ENCODE measurements at regions not wholly inside any gene's neighbourhood (a gene's known extent, or its start where the extent isn't known, plus 50 kb on each side); places are given as distances from the start of the nearest gene placed in this dataset.
"Not testable (repeated sequence)": the region's sequence is repeated elsewhere in the genome, so short reads cannot be mapped to it uniquely, and the experiment has no call there.

- TF ChIP-seq, protein P1, sequence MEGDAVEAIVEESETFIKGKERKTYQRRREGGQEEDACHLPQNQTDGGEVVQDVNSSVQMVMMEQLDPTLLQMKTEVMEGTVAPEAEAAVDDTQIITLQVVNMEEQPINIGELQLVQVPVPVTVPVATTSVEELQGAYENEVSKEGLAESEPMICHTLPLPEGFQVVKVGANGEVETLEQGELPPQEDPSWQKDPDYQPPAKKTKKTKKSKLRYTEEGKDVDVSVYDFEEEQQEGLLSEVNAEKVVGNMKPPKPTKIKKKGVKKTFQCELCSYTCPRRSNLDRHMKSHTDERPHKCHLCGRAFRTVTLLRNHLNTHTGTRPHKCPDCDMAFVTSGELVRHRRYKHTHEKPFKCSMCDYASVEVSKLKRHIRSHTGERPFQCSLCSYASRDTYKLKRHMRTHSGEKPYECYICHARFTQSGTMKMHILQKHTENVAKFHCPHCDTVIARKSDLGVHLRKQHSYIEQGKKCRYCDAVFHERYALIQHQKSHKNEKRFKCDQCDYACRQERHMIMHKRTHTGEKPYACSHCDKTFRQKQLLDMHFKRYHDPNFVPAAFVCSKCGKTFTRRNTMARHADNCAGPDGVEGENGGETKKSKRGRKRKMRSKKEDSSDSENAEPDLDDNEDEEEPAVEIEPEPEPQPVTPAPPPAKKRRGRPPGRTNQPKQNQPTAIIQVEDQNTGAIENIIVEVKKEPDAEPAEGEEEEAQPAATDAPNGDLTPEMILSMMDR (tag by site-specific recombination; IDR thresholded peaks at IDR 0.05), result not testable (repeated sequence)
- not testable (repeated sequence) for TF ChIP-seq TCF7L2 (IDR thresholded peaks at IDR 0.05; ENCODE audit: borderline replicate concordance, low read depth, low read length); YY1 (tag by site-specific recombination; IDR thresholded peaks at IDR 0.05); PRDM6 (tag by site-specific recombination; IDR thresholded peaks at IDR 0.05); ZNF623 (tag by site-specific recombination; IDR thresholded peaks at IDR 0.05)
Observed at GRCh38 chr2:192524642-192525251, 330.0 kb upstream of the TMEFF2 start.
